ENCODE measurements at regions not wholly inside any gene's neighbourhood (a gene's known extent, or its start where the extent isn't known, plus 50 kb on each side); places are given as distances from the start of the nearest gene placed in this dataset.

DNA sequence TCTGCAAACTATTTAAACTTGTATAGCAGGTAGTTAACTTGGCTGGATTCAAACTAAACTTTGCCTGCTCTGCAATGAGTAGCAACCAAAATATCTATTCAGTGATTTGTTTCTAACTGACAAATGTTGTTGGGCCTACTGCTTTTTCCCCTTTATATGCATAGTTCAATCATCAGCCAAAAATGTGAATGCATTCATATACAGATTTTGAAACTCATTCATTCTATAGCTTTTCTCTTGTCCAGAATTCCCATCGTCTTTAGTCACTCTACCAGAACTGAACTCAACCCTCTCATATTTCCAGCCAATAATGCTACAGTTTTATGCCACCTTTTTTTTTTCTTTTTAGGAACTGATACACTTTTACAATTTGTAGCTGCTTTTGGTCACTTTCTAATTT lies 599.8 kb downstream of the RPL10L start:
- TF ChIP-seq YY1 (IDR thresholded peaks at IDR 0.05; ENCODE audit: insufficient read depth, insufficient read length), result no peak
- TF ChIP-seq SUZ12 (IDR thresholded peaks at IDR 0.05; ENCODE audit: extremely low read depth, insufficient read depth, insufficient read length), result no peak
